ENCODE measurements at regions not wholly inside any gene's neighbourhood (a gene's known extent, or its start where the extent isn't known, plus 50 kb on each side); places are given as distances from the start of the nearest gene placed in this dataset.
"Not testable (repeated sequence)": the region's sequence is repeated elsewhere in the genome, so short reads cannot be mapped to it uniquely, and the experiment has no call there.

- not testable (repeated sequence) for DNase-seq
Measured at GRCh38 chr2:91422102-91422501, 2730.6 kb downstream of the RPIA start.

GRCh38 chr2:91427148-91427547, 2735.7 kb downstream of the RPIA start:
- DNase-seq: not testable (repeated sequence)

GRCh38 chr2:91441932-91442245, 2750.4 kb downstream of the RPIA start:
- not testable (repeated sequence) for DNase-seq

GRCh38 chr2:91442246-91442905, 2750.9 kb downstream of the RPIA start:
- peak; percentile 4 to 19 (median 8) for DNase-seq

- not testable (repeated sequence) for DNase-seq
Measured at GRCh38 chr2:91442906-91443729, 2751.6 kb downstream of the RPIA start.

GRCh38 chr2:91443730-91444115, 2752.2 kb downstream of the RPIA start:
- DNase-seq: not testable (repeated sequence)

- DNase-seq: not testable (repeated sequence)
Measured at GRCh38 chr2:91445705-91446104, 2754.2 kb downstream of the RPIA start.

GRCh38 chr2:91446489-91446888, 2755.0 kb downstream of the RPIA start:
- DNase-seq: not testable (repeated sequence)

- not testable (repeated sequence) for DNase-seq
Measured at GRCh38 chr2:91446915-91447314, 2755.4 kb downstream of the RPIA start.

- not testable (repeated sequence) for DNase-seq
Measured at GRCh38 chr2:91447508-91447907, 2756.0 kb downstream of the RPIA start.

GRCh38 chr2:91462292-91462691, 2770.8 kb downstream of the RPIA start:
- DNase-seq: not testable (repeated sequence)

GRCh38 chr2:91463007-91463406, 2771.5 kb downstream of the RPIA start:
- DNase-seq: not testable (repeated sequence)

- not testable (repeated sequence) for DNase-seq
Measured at GRCh38 chr2:91466780-91467363, 2775.4 kb downstream of the RPIA start.

GRCh38 chr2:91476244-91476935, 2784.9 kb downstream of the RPIA start:
- DNase-seq: peak in 2 of 3 donors; percentile 11 to 16

GRCh38 chr2:91476936-91477246, 2785.4 kb downstream of the RPIA start:
- peak in 1 of 3 donors; percentile 3 for DNase-seq

- peak in 2 of 3 donors; percentile 5 to 12 for DNase-seq
Measured at GRCh38 chr2:91477291-91477690, 2785.8 kb downstream of the RPIA start.

- peak; percentile 24 to 54 (median 52) for DNase-seq
Measured at GRCh38 chr2:91477731-91478672, 2786.5 kb downstream of the RPIA start.

GRCh38 chr2:91478851-91479718, 2787.6 kb downstream of the RPIA start:
- DNase-seq: peak; percentile 15 to 17 (median 17)

- not testable (repeated sequence) for DNase-seq
Measured at GRCh38 chr2:91485226-91485625, 2793.8 kb downstream of the RPIA start.

- DNase-seq: not testable (repeated sequence)
Measured at GRCh38 chr2:91497129-91498064, 2805.9 kb downstream of the RPIA start.

All from suppressor macrophage treated with lipopolysaccharide for 1 hour (primary cell).